ENCODE measurements at regions not wholly inside any gene's neighbourhood (a gene's known extent, or its start where the extent isn't known, plus 50 kb on each side); places are given as distances from the start of the nearest gene placed in this dataset.

GRCh38 chr4:1578251-1578773 lies 105.8 kb downstream of the FAM53A start:
- TF ChIP-seq CTCF (IDR thresholded peaks at IDR 0.05) (no peak), POLR2A (IDR thresholded peaks at IDR 0.05) (no peak)

All from testis (tissue), 2 donors.